ENCODE measurements at regions not wholly inside any gene's neighbourhood (a gene's known extent, or its start where the extent isn't known, plus 50 kb on each side); places are given as distances from the start of the nearest gene placed in this dataset.

DNA sequence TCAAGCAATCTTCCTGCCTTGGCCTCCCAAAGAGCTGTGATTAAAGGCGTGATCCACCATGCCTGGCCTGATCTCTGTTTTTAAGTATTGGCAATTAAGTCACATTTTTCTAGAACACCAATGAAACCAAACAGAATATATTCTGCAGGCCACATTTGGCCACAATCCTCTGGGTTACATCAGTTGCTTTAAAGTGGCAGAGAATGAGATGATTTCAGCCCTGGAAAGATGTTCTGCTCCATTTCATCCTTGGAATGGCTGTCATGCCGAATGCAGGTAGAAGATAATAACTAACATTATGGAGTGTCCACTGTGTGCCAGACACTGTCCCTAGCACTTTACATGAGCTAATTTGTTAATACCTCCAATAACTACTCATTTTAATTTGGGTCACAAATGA is 154.4 kb downstream of the PTPN11 start:
- no peak for TF ChIP-seq POLR2A (IDR thresholded peaks at IDR 0.05)
- TF ChIP-seq, protein P1, sequence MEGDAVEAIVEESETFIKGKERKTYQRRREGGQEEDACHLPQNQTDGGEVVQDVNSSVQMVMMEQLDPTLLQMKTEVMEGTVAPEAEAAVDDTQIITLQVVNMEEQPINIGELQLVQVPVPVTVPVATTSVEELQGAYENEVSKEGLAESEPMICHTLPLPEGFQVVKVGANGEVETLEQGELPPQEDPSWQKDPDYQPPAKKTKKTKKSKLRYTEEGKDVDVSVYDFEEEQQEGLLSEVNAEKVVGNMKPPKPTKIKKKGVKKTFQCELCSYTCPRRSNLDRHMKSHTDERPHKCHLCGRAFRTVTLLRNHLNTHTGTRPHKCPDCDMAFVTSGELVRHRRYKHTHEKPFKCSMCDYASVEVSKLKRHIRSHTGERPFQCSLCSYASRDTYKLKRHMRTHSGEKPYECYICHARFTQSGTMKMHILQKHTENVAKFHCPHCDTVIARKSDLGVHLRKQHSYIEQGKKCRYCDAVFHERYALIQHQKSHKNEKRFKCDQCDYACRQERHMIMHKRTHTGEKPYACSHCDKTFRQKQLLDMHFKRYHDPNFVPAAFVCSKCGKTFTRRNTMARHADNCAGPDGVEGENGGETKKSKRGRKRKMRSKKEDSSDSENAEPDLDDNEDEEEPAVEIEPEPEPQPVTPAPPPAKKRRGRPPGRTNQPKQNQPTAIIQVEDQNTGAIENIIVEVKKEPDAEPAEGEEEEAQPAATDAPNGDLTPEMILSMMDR (IDR thresholded peaks at IDR 0.05 in 4 of 5, conservative IDR thresholded peaks at IDR 0.05 in 1 of 5): no peak
